Right lobe of liver (tissue), 4 donors: ENCODE measurements at regions not wholly inside any gene's neighbourhood (a gene's known extent, or its start where the extent isn't known, plus 50 kb on each side); places are given as distances from the start of the nearest gene placed in this dataset.

Experiments
- POLR2A ChIP-seq: fragments of 450-650 bp; IDR thresholded peaks from one replicate; pipeline ENCODE4 v1.6.1; 2017; ENCODE audit warnings: antibody characterized with exemption, mild to moderate bottlenecking
- TF ChIP-seq, protein P1 (sequence below), 4 donors: fragments of 200-600 bp in 3 of 4; fragments of 450-650 bp in 1 of 4; IDR thresholded peaks; one replicate each; pipeline versions ENCODE4 v1.5.1 to v1.8.0; 2016 to 2022; ENCODE audit warnings: antibody characterized with exemption in 4 of 4, mild to moderate bottlenecking in 2 of 4
- donor health status: DM: no; HTN: no; CAD: no.
- donor health status: DM: no; HTN: no; CAD: no.
- donor health status: DM: no; HTN: yes; CAD: no.

DNA sequence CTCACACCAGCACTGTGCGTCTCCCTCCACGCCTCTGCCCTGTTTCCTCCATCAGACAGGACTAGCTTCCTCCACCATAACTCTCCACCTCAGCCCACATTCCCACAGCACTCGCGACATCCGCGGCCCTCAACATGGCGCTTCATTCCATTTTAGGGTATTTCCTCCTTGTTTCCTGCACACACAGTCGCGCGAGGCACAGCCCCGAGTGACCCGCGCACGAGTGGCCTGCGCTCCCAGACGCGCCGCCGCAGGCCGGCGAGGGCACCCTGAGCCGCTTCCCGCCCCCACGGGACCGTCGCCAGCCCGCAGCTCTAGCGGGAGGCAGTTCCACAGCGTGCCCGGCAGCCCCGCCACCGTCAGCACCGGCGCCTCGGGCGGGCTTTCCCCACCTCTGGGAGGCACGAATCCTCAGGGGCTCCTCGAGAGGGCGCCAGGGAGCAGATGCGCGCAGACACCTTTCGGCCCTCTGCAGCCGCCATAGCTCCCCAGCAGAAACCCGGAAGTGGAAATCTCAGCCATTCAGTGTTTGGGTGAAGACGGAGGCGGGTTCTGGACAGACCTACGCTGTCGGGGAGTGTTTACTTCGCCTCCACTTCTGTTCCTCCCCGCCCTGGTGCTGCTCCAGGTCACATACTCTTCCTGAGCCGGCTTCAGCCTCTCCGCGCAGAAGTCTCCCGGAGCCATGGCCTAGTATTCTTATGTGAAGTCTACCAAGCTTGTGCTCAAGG lies 136.6 kb downstream of the FOXD4L6 start:
- TF ChIP-seq, protein P1, sequence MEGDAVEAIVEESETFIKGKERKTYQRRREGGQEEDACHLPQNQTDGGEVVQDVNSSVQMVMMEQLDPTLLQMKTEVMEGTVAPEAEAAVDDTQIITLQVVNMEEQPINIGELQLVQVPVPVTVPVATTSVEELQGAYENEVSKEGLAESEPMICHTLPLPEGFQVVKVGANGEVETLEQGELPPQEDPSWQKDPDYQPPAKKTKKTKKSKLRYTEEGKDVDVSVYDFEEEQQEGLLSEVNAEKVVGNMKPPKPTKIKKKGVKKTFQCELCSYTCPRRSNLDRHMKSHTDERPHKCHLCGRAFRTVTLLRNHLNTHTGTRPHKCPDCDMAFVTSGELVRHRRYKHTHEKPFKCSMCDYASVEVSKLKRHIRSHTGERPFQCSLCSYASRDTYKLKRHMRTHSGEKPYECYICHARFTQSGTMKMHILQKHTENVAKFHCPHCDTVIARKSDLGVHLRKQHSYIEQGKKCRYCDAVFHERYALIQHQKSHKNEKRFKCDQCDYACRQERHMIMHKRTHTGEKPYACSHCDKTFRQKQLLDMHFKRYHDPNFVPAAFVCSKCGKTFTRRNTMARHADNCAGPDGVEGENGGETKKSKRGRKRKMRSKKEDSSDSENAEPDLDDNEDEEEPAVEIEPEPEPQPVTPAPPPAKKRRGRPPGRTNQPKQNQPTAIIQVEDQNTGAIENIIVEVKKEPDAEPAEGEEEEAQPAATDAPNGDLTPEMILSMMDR (IDR thresholded peaks at IDR 0.05), result peak; percentile 83 to 95 (median 94)
- peak; percentile 69 for TF ChIP-seq POLR2A
